A673 (cell line): ENCODE measurements at regions not wholly inside any gene's neighbourhood (a gene's known extent, or its start where the extent isn't known, plus 50 kb on each side); places are given as distances from the start of the nearest gene placed in this dataset.

ENCODE experiments used
- BruUV-seq: library from RNA; stranded (reverse); fragments of 400-500 nt; replicated peaks from 2 replicates; lab custom pipeline; 2021; lab: Mats Ljungman, UMichigan
- CTCF ChIA-PET: fragments of 300-600 bp; sonication (Branson Sonifier 250); formaldehyde crosslinking; loops from one replicate; lab custom pipeline; 2022; ENCODE audit warnings: antibody characterized with exemption; lab: Charles Lee
- POLR2A ChIA-PET: fragments of 300-600 bp; sonication (Branson Sonifier 250); formaldehyde crosslinking; loops from one replicate; lab custom pipeline; 2022; ENCODE audit warnings: antibody characterized with exemption; ENCODE audit not compliant: low non-redundant PET; lab: Charles Lee
- DNase-seq: peaks from one replicate; pipeline ENCODE4 v3.0.0-alpha.2; 2015; ENCODE audit warnings: low spot score
- H3K27ac ChIP-seq: fragments of 200-600 bp; sonication (generic); 2 replicates; pipeline ENCODE4 v1.5.1; 2016; ENCODE audit warnings: mixed run types, low read depth, mild to moderate bottlenecking, mixed read lengths, antibody characterized with exemption, low read length; ENCODE audit not compliant: poor library complexity, severe bottlenecking
- H3K27me3 ChIP-seq: fragments of 200-600 bp; sonication (generic); replicated peaks from 2 replicates; pipeline ENCODE4 v1.6.1; 2017; ENCODE audit warnings: mixed run types, low read depth, mild to moderate bottlenecking, mixed read lengths, antibody characterized with exemption, low read length; ENCODE audit not compliant: insufficient read depth, poor library complexity
- H3K36me3 ChIP-seq: fragments of 200-600 bp; sonication (generic); 2 replicates; pipeline ENCODE4 v1.6.1; 2016; ENCODE audit warnings: mixed run types, mild to moderate bottlenecking, mixed read lengths, antibody characterized with exemption, low read length; ENCODE audit not compliant: insufficient read depth, poor library complexity, severe bottlenecking
- H3K4me1 ChIP-seq: fragments of 200-600 bp; sonication (generic); 2 replicates; pipeline ENCODE4 v1.6.1; 2017; ENCODE audit warnings: mixed run types, mild to moderate bottlenecking, mixed read lengths, antibody characterized with exemption, low read length; ENCODE audit not compliant: insufficient read depth, poor library complexity, severe bottlenecking
- H3K4me3 ChIP-seq: fragments of 200-600 bp; sonication (generic); 2 replicates; pipeline ENCODE4 v1.5.1; 2016; ENCODE audit warnings: low read depth, mixed run types, mild to moderate bottlenecking, mixed read lengths, low read length; ENCODE audit not compliant: poor library complexity, severe bottlenecking
- H3K9me3 ChIP-seq: fragments of 200-600 bp; sonication (generic); 2 replicates; pipeline ENCODE4 v1.6.1; 2016; ENCODE audit warnings: mixed run types, low read depth, mild to moderate bottlenecking, mixed read lengths, antibody characterized with exemption, low read length; ENCODE audit not compliant: poor library complexity, severe bottlenecking
- CTCF ChIP-seq: fragments of 300-800, 200-600 bp; sonication (generic); conservative IDR thresholded peaks from 2 replicates; pipeline ENCODE4 v1.5.1; 2017; ENCODE audit warnings: low read depth, mild to moderate bottlenecking, antibody characterized with exemption, low read length, moderate library complexity, mixed read lengths
- EZH2 ChIP-seq: fragments of 200-600 bp; sonication (generic); IDR thresholded peaks from 2 replicates; pipeline ENCODE4 v1.6.1; 2017; ENCODE audit warnings: borderline replicate concordance, low read depth, mild to moderate bottlenecking, mixed read lengths, antibody characterized with exemption, low read length; ENCODE audit not compliant: poor library complexity, severe bottlenecking
- intact Hi-C: fragments of 100-400 bp; cut with micrococcal nuclease; formaldehyde crosslinking; loops from one replicate; pipeline ENCODE4 v1.10.0; 2022; ENCODE audit not compliant: unreplicated experiment

GRCh38 chr14:61217516-61217915 is 63.6 kb downstream of the TMEM30B start:
- DNase-seq = no peak
- peaks cover 49% of the 10 kb centered on the region for H3K4me1 ChIP-seq
- BruUV-seq = no TSS peak
- ChIA-PET CTCF (no interaction called here), POLR2A (no interaction called here)
- no peak overlapping the region for H3K4me3 ChIP-seq
- no peaks in the 10 kb centered on the region for H3K9me3 ChIP-seq
- TF ChIP-seq EZH2 (no peak), CTCF (no peak)
- intact Hi-C loops = no loop called here
- no peak overlapping the region for H3K27ac ChIP-seq
- no peaks in the 10 kb centered on the region for H3K27me3 ChIP-seq
- H3K36me3 ChIP-seq = no peaks in the 10 kb centered on the region

- DNase-seq = no peak
- POLR2A ChIA-PET = no interaction called here
- Histone ChIP-seq H3K4me1 (peaks cover 33% of the 10 kb centered on the region), H3K9me3 (no peaks in the 10 kb centered on the region), H3K27ac (no peak overlapping the region), H3K4me3 (no peak overlapping the region), H3K27me3 (no peaks in the 10 kb centered on the region), H3K36me3 (no peaks in the 10 kb centered on the region)
- intact Hi-C loops = no loop called here
- CTCF ChIA-PET = no interaction called here
- TF ChIP-seq CTCF (no peak), EZH2 (no peak)
- BruUV-seq = no TSS peak
Measured at GRCh38 chr14:61215222-61216020, 65.7 kb downstream of the TMEM30B start.

GRCh38 chr14:61213920-61214319 is 67.2 kb downstream of the TMEM30B start:
- H3K27ac ChIP-seq = peak overlapping the region; percentile 77
- peaks cover 23% of the 10 kb centered on the region for H3K4me1 ChIP-seq
- H3K9me3 ChIP-seq = no peaks in the 10 kb centered on the region
- intact Hi-C loops = no loop called here
- no peaks in the 10 kb centered on the region for H3K27me3 ChIP-seq
- no peak for DNase-seq
- BruUV-seq = no TSS peak
- TF ChIP-seq CTCF (no peak), EZH2 (no peak)
- CTCF ChIA-PET = no interaction called here
- H3K4me3 ChIP-seq = no peak overlapping the region
- no peaks in the 10 kb centered on the region for H3K36me3 ChIP-seq
- POLR2A ChIA-PET = no interaction called here
